GM12878 (cell line): ENCODE measurements at regions not wholly inside any gene's neighbourhood (a gene's known extent, or its start where the extent isn't known, plus 50 kb on each side); places are given as distances from the start of the nearest gene placed in this dataset.

Source experiments
- ATAC-seq: fragments of 200-7000 bp; cut with Tn5 transposase; 3 replicates; pipeline ENCODE4 v1.9.1; 2020; ENCODE audit warnings: mild to moderate bottlenecking, moderate library complexity
- BruUV-seq: library from RNA; stranded (reverse); fragments of 400-500 nt; replicated peaks from 2 replicates; lab custom pipeline; 2021; lab: Mats Ljungman, UMichigan
- CTCF ChIA-PET: fragments of 300-600 bp; sonication (Branson Sonifier 250); formaldehyde crosslinking; extraction: SDS; loops from one replicate; lab custom pipeline; 2021; ENCODE audit warnings: inconsistent platforms; lab: Yijun Ruan, JAX
- POLR2A ChIA-PET: fragments of 350-600 bp; formaldehyde crosslinking; extraction: SDS; loops from one replicate; lab custom pipeline; 2021; ENCODE audit warnings: inconsistent platforms; lab: Charles Lee
- RAD21 ChIA-PET: fragments of 300-600 bp; sonication (Branson Sonifier 250); formaldehyde crosslinking; loops from one replicate; lab custom pipeline; 2023; ENCODE audit warnings: antibody characterized with exemption; ENCODE audit not compliant: unreplicated experiment; lab: Charles Lee
- SMC1A ChIA-PET: fragments of 300-600 bp; sonication (Branson Sonifier 250); formaldehyde crosslinking; loops from one replicate; lab custom pipeline; 2023; ENCODE audit not compliant: unreplicated experiment, uncharacterized antibody; lab: Charles Lee
- DNase-seq: peaks from one replicate; pipeline ENCODE4 v3.0.0-alpha.2; 2011; ENCODE audit warnings: low read depth, low spot score
- FAIRE-seq: peaks from 3 replicates; lab custom pipeline; 2011; peaks lifted over from hg19 to GRCh38; lab: Jason Lieb, UNC
- H2AFZ ChIP-seq: 2 replicates; pipeline ENCODE4 v1.6.0; 2011; ENCODE audit warnings: low read depth, low read length, control low read depth; ENCODE audit not compliant: control insufficient read depth
- H3K27ac ChIP-seq: 2 replicates; pipeline ENCODE4 v1.5.1; 2011; ENCODE audit warnings: control low read depth; ENCODE audit not compliant: control insufficient read depth, insufficient read depth
- H3K27me3 ChIP-seq, 2 experiments: replicated peaks in 1 of 2; 2 replicates each; pipeline versions ENCODE4 v1.6.0 to v1.6.1; 2011; ENCODE audit warnings: low read length in 1 of 2; ENCODE audit not compliant: control insufficient read depth in 2 of 2, insufficient read depth in 2 of 2
- H3K36me3 ChIP-seq, 2 experiments: 2 replicates each; pipeline ENCODE4 v1.5.1; 2011; ENCODE audit warnings: low read length in 1 of 2; ENCODE audit not compliant: control insufficient read depth in 2 of 2, insufficient read depth in 2 of 2
- H3K4me1 ChIP-seq: 2 replicates; pipeline ENCODE4 v1.6.1; 2011; ENCODE audit warnings: mild to moderate bottlenecking, low read length, moderate library complexity, mixed read lengths; ENCODE audit not compliant: control insufficient read depth, insufficient read depth
- H3K4me2 ChIP-seq: 2 replicates; pipeline ENCODE4 v1.6.0; 2011; ENCODE audit warnings: control low read depth; ENCODE audit not compliant: control insufficient read depth, insufficient read depth
- H3K4me3 ChIP-seq: fragments of 200-600 bp; sonication (generic); 2 replicates; pipeline ENCODE4 v1.5.1; 2016
- H3K79me2 ChIP-seq: 2 replicates; pipeline ENCODE4 v1.6.0; 2011; ENCODE audit warnings: low read length; ENCODE audit not compliant: control insufficient read depth, insufficient read depth
- H3K9ac ChIP-seq: 2 replicates; pipeline ENCODE4 v1.8.0; 2011; ENCODE audit warnings: low read length, control low read depth, mixed read lengths; ENCODE audit not compliant: control insufficient read depth, insufficient read depth
- H3K9me3 ChIP-seq: replicated peaks from 3 replicates; pipeline ENCODE4 v1.5.1; 2011; ENCODE audit warnings: mild to moderate bottlenecking, low read length; ENCODE audit not compliant: control insufficient read depth, insufficient read depth
- H4K20me1 ChIP-seq: 2 replicates; pipeline ENCODE4 v1.6.0; 2011; ENCODE audit not compliant: control insufficient read depth, insufficient read depth
- DPF2 ChIP-seq: fragments of 450-650 bp; IDR thresholded peaks from 2 replicates; pipeline ENCODE4 v1.6.1; 2017; ENCODE audit warnings: mild to moderate bottlenecking
- RCOR1 ChIP-seq: conservative IDR thresholded peaks from 2 replicates; pipeline ENCODE4 v1.6.1; 2012; ENCODE audit warnings: low read depth, low read length, improper control_type of control experiment
- SIN3A ChIP-seq: IDR thresholded peaks from 2 replicates; pipeline ENCODE4 v1.6.1; 2012; ENCODE audit warnings: low read depth, low read length, improper control_type of control experiment
- SUZ12 ChIP-seq: fragments of 200-600 bp; sonication (generic); IDR thresholded peaks from one replicate; pipeline ENCODE4 v1.6.1; 2018; ENCODE audit warnings: antibody characterized with exemption, mild to moderate bottlenecking; ENCODE audit not compliant: unreplicated experiment
- WGBS: methylation state at CpG from one replicate; pipeline ENCODE4 v1.1.6; 2016; ENCODE audit warnings: low lambda C conversion rate; ENCODE audit not compliant: insufficient replicate concordance, insufficient coverage; ENCODE audit errors: missing lambda C conversion rate; 5-methylcytosine and 5-hydroxymethylcytosine counted together
- in situ Hi-C: fragments of 300-500 bp; cut with MboI; formaldehyde crosslinking; loops from 9 replicates; pipeline ENCODE4 v1.14.3; 2018; ENCODE audit warnings: mixed read lengths
- intact Hi-C: fragments of 100-400 bp; cut with micrococcal nuclease; formaldehyde crosslinking; loops from one replicate; pipeline ENCODE4 v1.14.2; 2022; ENCODE audit not compliant: unreplicated experiment
- TF ChIP-seq, protein P1 (sequence below): IDR thresholded peaks from 2 replicates; pipeline ENCODE4 v1.6.1; 2012; ENCODE audit warnings: low read depth, low read length, improper control_type of control experiment

DNA sequence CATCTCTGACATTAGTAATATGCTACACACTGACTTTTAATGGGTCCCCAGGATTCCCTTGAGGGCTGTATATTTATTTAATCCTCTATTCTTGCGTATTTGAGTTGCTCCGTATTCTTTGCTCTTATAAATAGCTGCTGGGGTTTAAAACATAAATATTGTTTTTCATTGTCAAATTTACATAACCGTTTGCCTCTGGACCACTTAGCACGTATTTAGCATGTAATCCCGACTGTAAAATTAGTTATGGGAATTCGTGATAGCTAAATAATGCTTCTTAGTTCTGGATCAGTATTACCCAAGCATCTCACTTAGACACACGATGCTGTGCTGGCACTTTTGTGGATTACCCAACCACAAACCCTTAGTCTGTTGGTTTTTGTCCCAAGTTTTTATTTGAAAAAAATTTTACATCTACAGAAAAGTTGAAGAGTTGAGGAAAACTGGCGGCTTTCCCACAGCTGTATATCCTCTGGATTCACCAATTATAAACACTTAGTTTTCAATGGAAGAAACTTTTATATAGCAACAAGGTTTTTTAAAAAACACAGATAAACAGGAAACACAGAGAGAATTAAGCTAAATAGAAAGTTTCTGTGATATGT, 296.8 kb upstream of the TPM1 start (continued):
- TF ChIP-seq, protein P1, sequence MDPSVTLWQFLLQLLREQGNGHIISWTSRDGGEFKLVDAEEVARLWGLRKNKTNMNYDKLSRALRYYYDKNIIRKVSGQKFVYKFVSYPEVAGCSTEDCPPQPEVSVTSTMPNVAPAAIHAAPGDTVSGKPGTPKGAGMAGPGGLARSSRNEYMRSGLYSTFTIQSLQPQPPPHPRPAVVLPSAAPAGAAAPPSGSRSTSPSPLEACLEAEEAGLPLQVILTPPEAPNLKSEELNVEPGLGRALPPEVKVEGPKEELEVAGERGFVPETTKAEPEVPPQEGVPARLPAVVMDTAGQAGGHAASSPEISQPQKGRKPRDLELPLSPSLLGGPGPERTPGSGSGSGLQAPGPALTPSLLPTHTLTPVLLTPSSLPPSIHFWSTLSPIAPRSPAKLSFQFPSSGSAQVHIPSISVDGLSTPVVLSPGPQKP = no peak

DNA sequence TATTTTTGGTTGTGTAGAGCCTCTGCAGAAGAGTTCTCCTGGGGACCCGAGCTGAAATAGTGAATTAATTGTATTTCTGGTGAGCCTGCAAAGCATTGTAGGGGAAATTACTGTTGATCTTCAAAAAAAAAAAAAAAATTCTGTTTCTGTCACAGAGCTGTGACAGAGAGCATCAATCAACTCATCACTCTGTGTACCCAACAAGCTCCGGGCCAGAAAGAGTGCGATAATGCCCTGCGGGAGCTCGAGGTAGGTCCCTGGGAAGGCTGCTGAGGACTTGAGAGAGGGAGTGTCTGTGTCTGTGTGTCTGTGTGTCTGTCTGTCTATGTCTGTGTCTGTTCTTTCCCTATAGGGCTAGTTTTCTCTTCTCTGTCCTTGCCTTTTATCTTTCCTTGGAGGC, 294.4 kb upstream of the TPM1 start:
- ChIA-PET POLR2A (no interaction called here), CTCF (no interaction called here)
- no peak for FAIRE-seq

More for the DNA sequence above, 294.4 kb upstream of the TPM1 start:
- Histone ChIP-seq H3K4me1 (no peaks in the 10 kb centered on the region), H3K9me3 (no peaks in the 10 kb centered on the region), H3K36me3 (no peaks in the 10 kb centered on the region), H3K4me2 (no peak overlapping the region), H3K27ac (no peak overlapping the region), H4K20me1 (no peaks in the 10 kb centered on the region), H3K79me2 (no peaks in the 10 kb centered on the region), H3K27me3 (no peaks in the 10 kb centered on the region), H2AFZ (no peak overlapping the region), H3K4me3 (no peak overlapping the region), H3K9ac (no peak overlapping the region)
- TF ChIP-seq DPF2 (no peak), RCOR1 (no peak), SUZ12 (no peak), SIN3A (no peak)
- intact Hi-C loops = no loop called here
- ChIA-PET SMC1A (interaction anchor here (0.6 to 2.6 kb wide), 2 partner anchors 9 to 209 kb away, joined by 3 to 9 read pairs; no protein-coding TSS in a partner anchor), RAD21 (no interaction called here)
- BruUV-seq = no TSS peak
- DNase-seq (no peak), ATAC-seq (no peak)
- in situ Hi-C loops = no loop called here
- WGBS = 38% methylated on average over 5 of the region's 5 CpGs
